Middle frontal gyrus (tissue), 1 donor: ENCODE measurements at regions not wholly inside any gene's neighbourhood (a gene's known extent, or its start where the extent isn't known, plus 50 kb on each side); places are given as distances from the start of the nearest gene placed in this dataset.
"Not testable (repeated sequence)": the region's sequence is repeated elsewhere in the genome, so short reads cannot be mapped to it uniquely, and the experiment has no call there.

Experiments used
- DNase-seq: peaks from one replicate; pipeline ENCODE4 v3.0.0-alpha.2; 2015; ENCODE audit warnings: low spot score; ENCODE audit errors: extremely low spot score

DNA sequence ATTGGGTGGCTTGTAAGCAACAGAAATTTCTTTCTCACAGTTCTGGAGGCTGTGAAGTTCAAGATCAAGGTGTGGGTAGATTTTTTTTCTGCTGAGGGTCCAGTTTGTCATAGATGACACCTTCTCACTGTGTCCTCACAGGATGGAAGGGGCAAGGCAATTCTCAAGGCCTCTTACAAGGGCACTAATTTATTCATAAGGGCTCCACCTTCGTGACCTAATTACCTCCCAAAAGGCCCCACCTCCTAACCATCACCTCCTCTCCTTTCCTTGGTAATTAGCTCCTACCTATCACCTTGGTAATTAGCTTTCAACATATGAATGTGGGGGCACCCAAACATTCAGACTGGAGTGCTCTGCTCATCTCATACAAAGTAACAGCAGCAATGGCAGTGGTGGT lies 92.3 kb upstream of the CD44 start:
- DNase-seq = no peak

DNA sequence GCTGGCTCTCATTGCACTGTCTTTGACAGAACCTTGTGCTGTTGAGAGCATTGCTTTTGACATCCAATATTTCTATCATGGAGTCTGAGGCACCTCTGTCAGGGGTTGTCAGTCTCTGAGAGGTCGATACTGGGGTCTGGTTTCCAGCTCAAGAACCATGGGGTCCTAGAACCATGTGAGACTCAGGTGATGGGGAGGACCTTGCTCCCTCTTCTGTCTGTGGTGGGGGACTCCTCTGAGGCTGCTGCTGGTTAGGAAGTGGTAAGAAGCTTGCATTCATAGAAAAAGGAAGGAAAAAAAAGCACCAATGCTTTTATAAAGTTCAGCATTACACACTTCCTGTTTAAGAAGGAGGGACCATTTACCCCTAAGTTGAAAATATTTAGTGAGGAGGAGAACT lies 91.8 kb upstream of the CD44 start:
- DNase-seq = no peak

GRCh38 chr11:35047769-35048168 lies 91.2 kb upstream of the CD44 start:
- DNase-seq = no peak

GRCh38 chr11:35048346-35048745 lies 90.6 kb upstream of the CD44 start:
- DNase-seq = not testable (repeated sequence)

GRCh38 chr11:35049859-35050531 lies 89.0 kb upstream of the CD44 start:
- DNase-seq = no peak

DNA sequence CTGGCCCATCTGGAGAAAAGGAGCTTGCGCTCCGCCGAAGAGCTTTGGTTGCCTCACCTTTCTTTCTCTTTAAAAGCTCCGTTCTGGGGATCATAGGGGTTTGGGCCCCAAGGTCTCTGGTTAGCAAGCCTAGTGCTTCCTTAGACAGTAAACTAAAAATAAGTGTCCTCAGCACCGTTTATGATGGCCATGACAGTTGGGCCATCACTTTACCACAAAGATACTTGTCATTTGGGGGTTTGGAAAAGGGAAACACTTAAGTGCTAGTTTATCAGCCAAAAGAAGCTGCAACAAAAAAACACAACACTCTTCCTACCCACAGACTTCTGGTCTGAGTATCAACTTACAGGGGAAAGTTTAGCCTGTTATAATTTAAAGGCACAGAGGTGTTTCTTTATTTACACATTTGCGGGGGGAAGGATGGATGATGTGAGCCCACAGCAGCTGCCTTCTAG lies 88.4 kb upstream of the CD44 start:
- DNase-seq = no peak

DNA sequence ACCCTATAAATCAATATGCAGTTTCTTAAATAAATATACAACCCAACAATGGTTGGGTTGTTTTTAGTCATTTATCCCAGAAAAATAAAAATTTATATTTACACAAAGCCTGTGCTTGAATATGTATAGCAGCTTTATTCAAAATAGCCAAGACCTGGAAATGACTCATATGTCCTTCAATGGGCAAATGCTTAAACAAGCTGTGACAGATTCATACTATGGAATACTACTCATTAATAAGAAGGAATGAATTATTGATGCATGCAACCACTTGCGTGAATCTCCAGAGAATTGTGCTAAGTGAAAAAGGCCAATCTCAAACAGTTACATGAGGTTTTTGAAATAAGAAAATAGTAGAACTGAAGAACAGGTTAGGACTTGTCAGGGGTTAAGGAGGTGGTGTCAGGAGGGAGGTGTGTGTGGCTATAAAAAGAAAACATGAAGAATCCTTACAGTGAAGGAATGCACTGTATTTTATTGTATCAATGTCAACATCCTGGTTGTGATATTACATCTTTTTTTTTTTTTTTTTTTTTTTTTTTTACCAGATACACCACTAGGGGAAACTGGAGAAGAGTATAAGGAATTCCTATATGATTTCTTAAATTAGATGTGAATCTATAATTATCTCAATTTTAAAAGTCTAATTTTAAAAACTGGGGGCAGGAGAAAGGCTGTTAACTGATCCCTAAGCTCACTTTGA lies 82.4 kb upstream of the CD44 start:
- no peak for DNase-seq

GRCh38 chr11:35057926-35058668 lies 80.9 kb upstream of the CD44 start:
- no peak for DNase-seq

GRCh38 chr11:35058669-35059434 lies 80.1 kb upstream of the CD44 start:
- DNase-seq = no peak

- DNase-seq = no peak
These were observed 77.2 kb upstream of the CD44 start for GRCh38 chr11:35061516-35062440.

DNA sequence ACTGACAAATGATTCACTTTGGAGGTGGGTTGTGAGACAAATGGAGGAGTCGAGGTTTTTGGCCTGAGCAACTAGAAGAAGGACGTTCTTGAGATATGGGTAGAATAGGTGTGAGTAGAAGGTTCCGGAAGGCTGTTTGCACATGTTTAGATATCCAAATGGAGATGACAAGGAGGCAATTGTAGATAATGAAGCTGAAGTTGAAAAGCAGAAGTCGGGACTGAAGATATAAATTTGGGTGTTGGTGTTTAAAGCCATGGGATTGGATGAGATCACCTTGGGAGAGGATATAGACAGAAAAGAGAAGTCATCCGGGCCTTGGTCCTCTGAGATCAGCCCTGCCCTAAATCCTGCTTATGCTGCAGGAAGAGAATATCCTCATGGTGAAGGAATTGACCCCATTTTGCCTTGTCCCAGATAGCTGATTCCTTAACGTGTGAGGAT lies 75.5 kb upstream of the CD44 start:
- DNase-seq = no peak

GRCh38 chr11:35064114-35064800 lies 74.7 kb upstream of the CD44 start:
- no peak for DNase-seq

GRCh38 chr11:35065566-35065965 lies 73.4 kb upstream of the CD44 start:
- no peak for DNase-seq

DNA sequence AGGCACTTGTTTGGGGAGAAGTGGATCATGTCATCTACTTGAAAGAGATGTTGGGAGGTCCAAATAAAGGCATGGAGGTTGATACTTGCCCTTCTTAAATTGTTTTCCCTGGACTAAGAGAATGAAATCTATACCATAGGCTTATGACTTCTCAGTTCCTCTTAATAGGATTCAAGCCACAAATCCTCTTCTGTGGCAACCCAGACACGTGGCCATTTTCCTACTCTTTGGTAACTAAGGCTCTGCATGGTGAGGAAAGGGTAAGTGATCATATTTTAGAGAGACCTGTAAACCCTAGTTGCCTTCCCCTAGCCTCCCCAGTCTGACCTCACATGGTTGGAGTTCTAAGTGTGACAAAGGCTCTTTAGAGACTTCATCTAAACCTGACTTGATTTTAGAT lies 72.9 kb upstream of the CD44 start:
- no peak for DNase-seq

- DNase-seq = no peak
These were observed 72.1 kb upstream of the CD44 start for GRCh38 chr11:35066783-35067423.

GRCh38 chr11:35071722-35072121 lies 67.2 kb upstream of the CD44 start:
- no peak for DNase-seq

DNA sequence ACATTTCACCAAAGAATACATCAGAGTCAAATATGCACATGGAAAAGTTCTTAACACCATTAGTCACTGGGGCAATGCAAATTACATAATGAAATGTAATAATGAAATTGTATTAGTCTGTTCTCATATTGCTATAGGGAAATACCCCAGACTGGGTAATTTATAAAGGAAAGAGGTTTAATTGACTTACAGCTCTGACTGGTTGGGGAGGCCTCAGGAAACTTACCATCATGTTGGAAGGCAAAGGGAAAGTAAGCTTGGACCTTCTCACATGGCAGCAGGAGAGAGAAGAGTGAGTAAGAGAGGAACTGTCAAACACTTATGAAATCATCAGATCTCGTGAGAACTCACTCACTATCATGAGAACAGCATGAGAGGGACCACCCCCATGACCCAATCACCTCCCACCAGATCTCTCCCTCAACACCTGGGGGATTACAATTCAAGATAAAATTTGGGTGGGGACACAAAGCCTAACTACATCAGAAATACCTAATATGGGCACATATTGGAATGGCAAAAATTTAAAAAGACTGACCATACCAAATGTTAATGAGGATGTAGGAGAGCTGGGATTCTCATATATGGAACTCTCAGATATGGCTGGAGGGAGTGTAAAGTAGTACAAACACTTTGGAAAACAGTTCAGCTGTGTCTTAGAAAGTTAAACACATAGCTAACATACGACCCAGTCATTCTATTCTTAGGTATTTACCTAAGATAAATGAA lies 65.1 kb upstream of the CD44 start:
- no peak for DNase-seq

DNA sequence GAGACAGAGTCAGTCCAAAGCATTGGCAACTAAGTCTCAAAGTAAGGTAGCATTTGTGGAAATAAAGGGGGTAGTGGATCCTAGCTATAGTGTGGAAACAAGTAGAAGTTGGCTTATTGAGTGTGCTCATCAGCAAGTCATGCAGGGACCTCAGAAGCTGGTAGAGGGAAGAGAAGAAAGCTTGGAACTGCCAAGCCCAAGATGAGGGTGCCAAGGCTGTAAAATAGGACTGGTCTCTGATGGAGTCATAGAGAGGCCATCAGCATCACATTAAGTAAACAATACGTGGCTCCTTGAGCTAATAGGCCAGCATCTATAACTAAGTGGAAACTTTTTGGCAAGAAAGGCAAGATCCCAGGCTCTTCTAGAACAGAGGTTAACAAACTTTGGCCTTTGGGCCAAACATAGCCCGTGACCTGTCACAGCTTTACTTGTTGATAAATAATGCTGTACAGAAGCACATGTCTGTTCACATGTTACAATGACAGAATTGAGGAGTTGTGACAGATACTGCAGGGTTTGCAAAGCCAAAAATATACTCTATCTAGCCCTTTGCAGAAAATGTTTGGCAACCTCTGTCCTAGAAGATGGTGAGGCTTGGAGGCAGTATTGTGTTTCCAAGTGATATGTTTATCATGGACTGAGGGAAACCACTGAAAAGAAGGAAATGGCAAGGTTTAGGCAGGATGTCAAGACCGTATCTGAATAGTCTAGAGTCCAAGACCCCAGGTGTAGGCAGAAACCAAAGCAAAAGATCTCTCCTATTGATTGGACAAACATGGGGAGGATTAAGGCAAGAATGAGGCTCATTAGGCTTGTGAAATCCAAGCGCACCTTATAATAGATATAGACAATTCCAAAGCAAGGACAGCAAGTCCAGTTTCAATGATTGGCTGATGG lies 62.5 kb upstream of the CD44 start:
- DNase-seq = no peak
